ENCODE measurements at regions not wholly inside any gene's neighbourhood (a gene's known extent, or its start where the extent isn't known, plus 50 kb on each side); places are given as distances from the start of the nearest gene placed in this dataset.

- H3K27ac Mint-ChIP-seq = no peak overlapping the region
- CTCF ChIA-PET = interaction anchor here (0.6 to 1.1 kb wide), 4 partner anchors 11 to 469 kb away, joined by 3 to 4 read pairs (median 3); no protein-coding TSS in a partner anchor
- H3K4me1 Mint-ChIP-seq (ENCODE audit: low read depth) = no peaks in the 10 kb centered on the region
- no peaks in the 10 kb centered on the region for H3K27me3 Mint-ChIP-seq (ENCODE audit: low read depth)
- no peaks in the 10 kb centered on the region for H3K9me3 Mint-ChIP-seq
- H3K4me3 Mint-ChIP-seq = no peak overlapping the region
- no peaks in the 10 kb centered on the region for H3K36me3 Mint-ChIP-seq (ENCODE audit: low read depth)
- DNase-seq = no peak
- intact Hi-C loops (cut with micrococcal nuclease) = no loop called here
These were observed 353.9 kb downstream of the NDFIP2 start for GRCh38 chr13:79834876-79835275.

GRCh38 chr13:79833991-79834390 is 353.0 kb downstream of the NDFIP2 start:
- intact Hi-C loops (cut with micrococcal nuclease) = no loop called here
- H3K27me3 Mint-ChIP-seq (ENCODE audit: low read depth) = no peaks in the 10 kb centered on the region
- no peaks in the 10 kb centered on the region for H3K9me3 Mint-ChIP-seq
- no peak overlapping the region for H3K27ac Mint-ChIP-seq
- DNase-seq = no peak
- H3K4me1 Mint-ChIP-seq (ENCODE audit: low read depth) = no peaks in the 10 kb centered on the region
- no peak overlapping the region for H3K4me3 Mint-ChIP-seq
- no peaks in the 10 kb centered on the region for H3K36me3 Mint-ChIP-seq (ENCODE audit: low read depth)
- CTCF ChIA-PET = interaction anchor here (0.6 to 0.7 kb wide), 2 partner anchors 12 to 470 kb away, joined by 3 read pairs; no protein-coding TSS in a partner anchor

- intact Hi-C loops (cut with micrococcal nuclease) = no loop called here
- Mint-ChIP-seq H3K9me3 (peaks cover 4% of the 10 kb centered on the region), H3K4me3 (no peak overlapping the region), H3K27ac (no peak overlapping the region), H3K4me1 (ENCODE audit: low read depth) (no peaks in the 10 kb centered on the region), H3K27me3 (ENCODE audit: low read depth) (no peaks in the 10 kb centered on the region), H3K36me3 (ENCODE audit: low read depth) (no peaks in the 10 kb centered on the region)
- DNase-seq = no peak
- CTCF ChIA-PET = interaction anchor here (0.6 kb wide), 1 partner anchor 22 kb away, joined by 3 read pairs; no protein-coding TSS in a partner anchor
These were observed 350.6 kb downstream of the NDFIP2 start for GRCh38 chr13:79831556-79831955.

GRCh38 chr13:79830945-79831344 is 350.0 kb downstream of the NDFIP2 start:
- no peaks in the 10 kb centered on the region for H3K36me3 Mint-ChIP-seq (ENCODE audit: low read depth)
- intact Hi-C loops (cut with micrococcal nuclease) = no loop called here
- no peak overlapping the region for H3K4me3 Mint-ChIP-seq
- peaks cover 4% of the 10 kb centered on the region for H3K9me3 Mint-ChIP-seq
- CTCF ChIA-PET = interaction anchor here (0.6 kb wide), 1 partner anchor 21 kb away, joined by 3 read pairs; no protein-coding TSS in a partner anchor
- no peaks in the 10 kb centered on the region for H3K4me1 Mint-ChIP-seq (ENCODE audit: low read depth)
- no peak for DNase-seq
- H3K27me3 Mint-ChIP-seq (ENCODE audit: low read depth) = no peaks in the 10 kb centered on the region
- H3K27ac Mint-ChIP-seq = no peak overlapping the region

GRCh38 chr13:79830426-79830825 is 349.5 kb downstream of the NDFIP2 start:
- CTCF ChIA-PET = no interaction called here
- H3K27ac Mint-ChIP-seq = no peak overlapping the region
- DNase-seq = no peak
- H3K27me3 Mint-ChIP-seq (ENCODE audit: low read depth) = no peaks in the 10 kb centered on the region
- H3K4me1 Mint-ChIP-seq (ENCODE audit: low read depth) = no peaks in the 10 kb centered on the region
- no peaks in the 10 kb centered on the region for H3K36me3 Mint-ChIP-seq (ENCODE audit: low read depth)
- H3K4me3 Mint-ChIP-seq = no peak overlapping the region
- H3K9me3 Mint-ChIP-seq = peaks cover 4% of the 10 kb centered on the region
- intact Hi-C loops (cut with micrococcal nuclease) = no loop called here

- H3K9me3 Mint-ChIP-seq = peaks cover 4% of the 10 kb centered on the region
- H3K27ac Mint-ChIP-seq = no peak overlapping the region
These were observed 348.9 kb downstream of the NDFIP2 start for GRCh38 chr13:79829880-79830279.

GRCh38 chr13:79825959-79826358 is 345.0 kb downstream of the NDFIP2 start:
- H3K36me3 Mint-ChIP-seq (ENCODE audit: low read depth) = no peaks in the 10 kb centered on the region
- CTCF ChIA-PET = no interaction called here
- H3K9me3 Mint-ChIP-seq = peaks cover 6% of the 10 kb centered on the region
- DNase-seq = no peak
- no peak overlapping the region for H3K4me3 Mint-ChIP-seq
- H3K4me1 Mint-ChIP-seq (ENCODE audit: low read depth) = no peaks in the 10 kb centered on the region
- intact Hi-C loops (cut with micrococcal nuclease) = no loop called here
- no peak overlapping the region for H3K27ac Mint-ChIP-seq
- no peaks in the 10 kb centered on the region for H3K27me3 Mint-ChIP-seq (ENCODE audit: low read depth)

More at GRCh38 chr13:79829880-79830279, 348.9 kb downstream of the NDFIP2 start:
- Mint-ChIP-seq H3K4me3 (no peak overlapping the region), H3K36me3 (ENCODE audit: low read depth) (no peaks in the 10 kb centered on the region), H3K27me3 (ENCODE audit: low read depth) (no peaks in the 10 kb centered on the region), H3K4me1 (ENCODE audit: low read depth) (no peaks in the 10 kb centered on the region)
- no peak for DNase-seq
- intact Hi-C loops (cut with micrococcal nuclease) = no loop called here
- CTCF ChIA-PET = no interaction called here

GRCh38 chr13:79815041-79815440 is 334.1 kb downstream of the NDFIP2 start:
- H3K4me3 Mint-ChIP-seq = no peak overlapping the region
- no peaks in the 10 kb centered on the region for H3K4me1 Mint-ChIP-seq (ENCODE audit: low read depth)
- intact Hi-C loops (cut with micrococcal nuclease) = no loop called here
- CTCF ChIA-PET = no interaction called here
- H3K9me3 Mint-ChIP-seq = peaks cover 5% of the 10 kb centered on the region
- no peaks in the 10 kb centered on the region for H3K36me3 Mint-ChIP-seq (ENCODE audit: low read depth)
- no peak for DNase-seq
- no peak overlapping the region for H3K27ac Mint-ChIP-seq
- no peaks in the 10 kb centered on the region for H3K27me3 Mint-ChIP-seq (ENCODE audit: low read depth)

GRCh38 chr13:79812070-79812850 is 331.3 kb downstream of the NDFIP2 start:
- no peak for DNase-seq
- intact Hi-C loops (cut with micrococcal nuclease) = no loop called here
- no peak overlapping the region for H3K27ac Mint-ChIP-seq
- CTCF ChIA-PET = no interaction called here
- H3K9me3 Mint-ChIP-seq = peaks cover 9% of the 10 kb centered on the region
- no peaks in the 10 kb centered on the region for H3K36me3 Mint-ChIP-seq (ENCODE audit: low read depth)
- H3K4me3 Mint-ChIP-seq = no peak overlapping the region
- no peaks in the 10 kb centered on the region for H3K4me1 Mint-ChIP-seq (ENCODE audit: low read depth)
- H3K27me3 Mint-ChIP-seq (ENCODE audit: low read depth) = no peaks in the 10 kb centered on the region

GRCh38 chr13:79811170-79811569 is 330.2 kb downstream of the NDFIP2 start:
- CTCF ChIA-PET = no interaction called here
- Mint-ChIP-seq H3K36me3 (ENCODE audit: low read depth) (no peaks in the 10 kb centered on the region), H3K27me3 (ENCODE audit: low read depth) (no peaks in the 10 kb centered on the region), H3K9me3 (peaks cover 6% of the 10 kb centered on the region), H3K4me1 (ENCODE audit: low read depth) (no peaks in the 10 kb centered on the region), H3K27ac (no peak overlapping the region), H3K4me3 (no peak overlapping the region)
- intact Hi-C loops (cut with micrococcal nuclease) = no loop called here
- no peak for DNase-seq

GRCh38 chr13:79810669-79811068 is 329.7 kb downstream of the NDFIP2 start:
- Mint-ChIP-seq H3K27ac (no peak overlapping the region), H3K36me3 (ENCODE audit: low read depth) (no peaks in the 10 kb centered on the region), H3K27me3 (ENCODE audit: low read depth) (no peaks in the 10 kb centered on the region), H3K9me3 (peaks cover 6% of the 10 kb centered on the region), H3K4me1 (ENCODE audit: low read depth) (no peaks in the 10 kb centered on the region), H3K4me3 (no peak overlapping the region)
- CTCF ChIA-PET = no interaction called here
- DNase-seq = no peak
- intact Hi-C loops (cut with micrococcal nuclease) = no loop called here

GRCh38 chr13:79810018-79810417 is 329.1 kb downstream of the NDFIP2 start:
- Mint-ChIP-seq H3K4me1 (ENCODE audit: low read depth) (no peaks in the 10 kb centered on the region), H3K27ac (no peak overlapping the region), H3K9me3 (peaks cover 5% of the 10 kb centered on the region), H3K27me3 (ENCODE audit: low read depth) (no peaks in the 10 kb centered on the region), H3K4me3 (no peak overlapping the region), H3K36me3 (ENCODE audit: low read depth) (no peaks in the 10 kb centered on the region)
- intact Hi-C loops (cut with micrococcal nuclease) = no loop called here
- DNase-seq = no peak
- CTCF ChIA-PET = interaction anchor here (0.6 kb wide), 2 partner anchors 21 to 130 kb away, joined by 3 read pairs; no protein-coding TSS in a partner anchor

- Mint-ChIP-seq H3K4me1 (ENCODE audit: low read depth) (no peaks in the 10 kb centered on the region), H3K36me3 (ENCODE audit: low read depth) (no peaks in the 10 kb centered on the region), H3K4me3 (no peak overlapping the region), H3K27ac (no peak overlapping the region), H3K9me3 (peaks cover 4% of the 10 kb centered on the region), H3K27me3 (ENCODE audit: low read depth) (no peaks in the 10 kb centered on the region)
- intact Hi-C loops (cut with micrococcal nuclease) = no loop called here
- DNase-seq = no peak
- CTCF ChIA-PET = no interaction called here
These were observed 327.5 kb downstream of the NDFIP2 start for GRCh38 chr13:79808475-79808874.
